ENCODE measurements at regions not wholly inside any gene's neighbourhood (a gene's known extent, or its start where the extent isn't known, plus 50 kb on each side); places are given as distances from the start of the nearest gene placed in this dataset.

GRCh38 chr6:155970472-155970871, 514.8 kb upstream of the NOX3 start:
- no peak for DNase-seq

- DNase-seq = no peak
Observed at GRCh38 chr6:155968921-155969320, 513.3 kb upstream of the NOX3 start.

- no peak for DNase-seq
Observed at GRCh38 chr6:155967322-155967721, 511.7 kb upstream of the NOX3 start.

- DNase-seq = no peak
Observed at GRCh38 chr6:155964544-155964943, 508.9 kb upstream of the NOX3 start.

GRCh38 chr6:155962276-155962675, 506.6 kb upstream of the NOX3 start:
- DNase-seq = no peak

- no peak for DNase-seq
Observed at GRCh38 chr6:155959898-155960495, 504.4 kb upstream of the NOX3 start.

GRCh38 chr6:155958550-155958949, 502.9 kb upstream of the NOX3 start:
- DNase-seq = no peak

- DNase-seq = no peak
Observed at GRCh38 chr6:155955038-155955437, 499.4 kb upstream of the NOX3 start.

GRCh38 chr6:155954149-155954548, 498.5 kb upstream of the NOX3 start:
- no peak for DNase-seq

- no peak for DNase-seq
Observed at GRCh38 chr6:155949256-155949655, 493.6 kb upstream of the NOX3 start.

GRCh38 chr6:155946860-155947259, 491.2 kb upstream of the NOX3 start:
- DNase-seq = no peak

- no peak for DNase-seq
Observed at GRCh38 chr6:155943635-155944034, 488.0 kb upstream of the NOX3 start.

GRCh38 chr6:155939253-155939652, 483.6 kb upstream of the NOX3 start:
- no peak for DNase-seq

GRCh38 chr6:155936551-155936950, 480.9 kb upstream of the NOX3 start:
- DNase-seq = no peak

- DNase-seq = no peak
Observed at GRCh38 chr6:155936127-155936526, 480.5 kb upstream of the NOX3 start.

GRCh38 chr6:155916846-155917624, 461.4 kb upstream of the NOX3 start:
- no peak for DNase-seq

- DNase-seq = no peak
Observed at GRCh38 chr6:155915651-155916050, 460.0 kb upstream of the NOX3 start.

- DNase-seq = no peak
Observed at GRCh38 chr6:155913816-155914215, 458.2 kb upstream of the NOX3 start.

- DNase-seq = no peak
Observed at GRCh38 chr6:155909710-155910109, 454.1 kb upstream of the NOX3 start.

GRCh38 chr6:155895641-155896040, 440.0 kb upstream of the NOX3 start:
- no peak for DNase-seq

- DNase-seq = no peak
Observed at GRCh38 chr6:155894758-155895157, 439.1 kb upstream of the NOX3 start.

GRCh38 chr6:155894262-155894661, 438.6 kb upstream of the NOX3 start:
- DNase-seq = no peak

GRCh38 chr6:155890409-155890808, 434.8 kb upstream of the NOX3 start:
- DNase-seq = no peak

GRCh38 chr6:155889410-155889809, 433.8 kb upstream of the NOX3 start:
- DNase-seq = no peak

- DNase-seq = no peak
Observed at GRCh38 chr6:155887421-155887820, 431.8 kb upstream of the NOX3 start.

Data from HCEC 1CT (cell line).